ENCODE measurements at regions not wholly inside any gene's neighbourhood (a gene's known extent, or its start where the extent isn't known, plus 50 kb on each side); places are given as distances from the start of the nearest gene placed in this dataset.

DNA sequence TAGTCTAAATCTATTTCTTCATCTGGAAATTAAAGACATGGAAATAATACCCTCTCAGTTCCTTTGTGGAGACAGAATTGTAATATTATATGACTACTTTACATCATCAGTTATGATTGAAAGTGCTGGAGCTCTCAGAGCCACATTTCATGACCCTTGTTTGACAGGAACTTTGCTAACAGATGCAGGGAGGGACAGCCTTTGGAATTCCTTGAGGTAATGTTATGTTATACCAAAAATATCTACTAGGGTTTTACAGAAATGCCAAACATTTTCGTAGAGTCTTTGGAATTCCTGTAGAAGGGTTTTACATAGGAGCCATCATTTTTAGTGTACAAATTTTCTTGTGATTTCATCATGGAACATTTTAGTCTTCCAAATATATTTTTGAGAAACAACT, 57.4 kb upstream of the ADAMTS5 start:
- no peaks in the 10 kb centered on the region for H3F3A ChIP-seq (ENCODE audit: low read depth)
- no peaks in the 10 kb centered on the region for H3K4me1 Mint-ChIP-seq
- no peaks in the 10 kb centered on the region for H4K20me1 ChIP-seq (ENCODE audit: low read depth)
- H3K27ac Mint-ChIP-seq = no peak overlapping the region
- no peak for TF ChIP-seq EZH2phosphoT487 (IDR thresholded peaks at IDR 0.05)
- no peak for TF ChIP-seq EZH2 (IDR thresholded peaks at IDR 0.05)
- TF ChIP-seq, protein P1, sequence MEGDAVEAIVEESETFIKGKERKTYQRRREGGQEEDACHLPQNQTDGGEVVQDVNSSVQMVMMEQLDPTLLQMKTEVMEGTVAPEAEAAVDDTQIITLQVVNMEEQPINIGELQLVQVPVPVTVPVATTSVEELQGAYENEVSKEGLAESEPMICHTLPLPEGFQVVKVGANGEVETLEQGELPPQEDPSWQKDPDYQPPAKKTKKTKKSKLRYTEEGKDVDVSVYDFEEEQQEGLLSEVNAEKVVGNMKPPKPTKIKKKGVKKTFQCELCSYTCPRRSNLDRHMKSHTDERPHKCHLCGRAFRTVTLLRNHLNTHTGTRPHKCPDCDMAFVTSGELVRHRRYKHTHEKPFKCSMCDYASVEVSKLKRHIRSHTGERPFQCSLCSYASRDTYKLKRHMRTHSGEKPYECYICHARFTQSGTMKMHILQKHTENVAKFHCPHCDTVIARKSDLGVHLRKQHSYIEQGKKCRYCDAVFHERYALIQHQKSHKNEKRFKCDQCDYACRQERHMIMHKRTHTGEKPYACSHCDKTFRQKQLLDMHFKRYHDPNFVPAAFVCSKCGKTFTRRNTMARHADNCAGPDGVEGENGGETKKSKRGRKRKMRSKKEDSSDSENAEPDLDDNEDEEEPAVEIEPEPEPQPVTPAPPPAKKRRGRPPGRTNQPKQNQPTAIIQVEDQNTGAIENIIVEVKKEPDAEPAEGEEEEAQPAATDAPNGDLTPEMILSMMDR (IDR thresholded peaks at IDR 0.05) = no peak
- no peak overlapping the region for H3K27ac ChIP-seq
- no peak overlapping the region for H3K4me3 ChIP-seq
- H3K79me2 ChIP-seq (ENCODE audit: low read depth) = no peaks in the 10 kb centered on the region
- no peak overlapping the region for H3K9ac ChIP-seq
- H3K4me3 Mint-ChIP-seq = no peak overlapping the region
- no peak overlapping the region for H2AFZ ChIP-seq (replicated peaks)
- no peaks in the 10 kb centered on the region for H3K27me3 Mint-ChIP-seq (ENCODE audit: insufficient read depth, low read depth)
- DNase-seq (ENCODE audit: low spot score) = no peak
- H3K9me3 Mint-ChIP-seq = no peaks in the 10 kb centered on the region
- H3K36me3 Mint-ChIP-seq = no peaks in the 10 kb centered on the region
- no peaks in the 10 kb centered on the region for H3K9me3 ChIP-seq (ENCODE audit: low read depth)
- H3K36me3 ChIP-seq = no peaks in the 10 kb centered on the region
- peaks cover 6% of the 10 kb centered on the region for H3K27me3 ChIP-seq
- H3K4me2 ChIP-seq = no peak overlapping the region
- no peaks in the 10 kb centered on the region for H3K4me1 ChIP-seq

DNA sequence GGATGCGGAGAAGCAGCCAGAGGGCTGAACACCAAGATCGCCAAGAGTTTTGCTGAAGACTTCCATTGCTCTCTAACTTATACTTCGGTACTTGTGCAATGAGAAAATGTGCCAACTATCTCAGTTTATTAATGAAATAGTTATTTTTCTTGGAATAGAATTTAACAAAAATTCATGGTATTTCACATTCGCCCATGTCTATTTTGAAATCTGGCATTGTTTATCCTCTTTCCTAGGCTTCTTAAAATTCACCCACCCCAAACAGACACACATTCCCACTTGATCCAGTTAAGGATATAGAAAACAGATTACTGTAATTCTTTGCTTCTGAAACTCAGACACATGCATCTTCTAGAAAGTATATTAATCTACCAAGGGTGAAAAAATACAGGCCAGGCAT, 56.3 kb upstream of the ADAMTS5 start:
- H3K4me1 Mint-ChIP-seq = no peaks in the 10 kb centered on the region

DNA sequence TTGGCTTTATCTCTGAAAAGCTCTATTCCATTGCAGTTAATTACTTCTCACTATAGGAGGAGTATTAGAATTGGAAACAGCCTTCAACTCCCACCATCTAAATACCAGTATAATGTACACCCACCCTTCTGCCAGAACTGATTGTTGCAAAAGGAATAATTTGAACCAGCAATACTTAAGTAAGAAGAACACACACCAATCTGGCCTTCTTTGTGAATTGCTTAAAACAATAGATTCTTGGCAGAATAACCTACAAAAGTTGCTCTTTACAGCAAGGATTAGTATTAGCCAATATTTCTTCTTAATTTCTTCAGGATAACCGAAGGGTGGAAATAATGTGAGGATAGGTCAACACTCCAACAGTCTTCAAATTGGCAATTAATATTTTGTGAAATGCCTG, 54.9 kb upstream of the ADAMTS5 start:
- no peak for DNase-seq (ENCODE audit: low spot score)
- Histone ChIP-seq H4K20me1 (ENCODE audit: low read depth) (no peaks in the 10 kb centered on the region), H3F3A (ENCODE audit: low read depth) (no peaks in the 10 kb centered on the region), H3K36me3 (no peaks in the 10 kb centered on the region), H3K4me1 (no peaks in the 10 kb centered on the region), H3K27me3 (peaks cover 6% of the 10 kb centered on the region), H3K9me3 (ENCODE audit: low read depth) (no peaks in the 10 kb centered on the region), H2AFZ (replicated peaks) (no peak overlapping the region), H3K4me3 (no peak overlapping the region), H3K79me2 (ENCODE audit: low read depth) (no peaks in the 10 kb centered on the region), H3K9ac (no peak overlapping the region), H3K4me2 (no peak overlapping the region), H3K27ac (no peak overlapping the region)
- H3K36me3 Mint-ChIP-seq = no peaks in the 10 kb centered on the region
- H3K4me3 Mint-ChIP-seq = no peak overlapping the region
- no peak overlapping the region for H3K27ac Mint-ChIP-seq
- TF ChIP-seq EZH2phosphoT487 (IDR thresholded peaks at IDR 0.05) (no peak), EZH2 (IDR thresholded peaks at IDR 0.05) (no peak)
- TF ChIP-seq, protein P1 (IDR thresholded peaks at IDR 0.05) = no peak
- H3K9me3 Mint-ChIP-seq = no peaks in the 10 kb centered on the region
- H3K4me1 Mint-ChIP-seq = peaks cover 5% of the 10 kb centered on the region
- H3K27me3 Mint-ChIP-seq (ENCODE audit: insufficient read depth, low read depth) = no peaks in the 10 kb centered on the region

More for the DNA sequence above, 56.3 kb upstream of the ADAMTS5 start:
- Histone ChIP-seq H3K27ac (no peak overlapping the region), H3K9ac (no peak overlapping the region), H3K79me2 (ENCODE audit: low read depth) (no peaks in the 10 kb centered on the region), H3K4me2 (no peak overlapping the region), H3K27me3 (peaks cover 6% of the 10 kb centered on the region), H3K4me3 (no peak overlapping the region), H3K9me3 (ENCODE audit: low read depth) (no peaks in the 10 kb centered on the region), H3K36me3 (no peaks in the 10 kb centered on the region), H2AFZ (replicated peaks) (no peak overlapping the region), H3K4me1 (no peaks in the 10 kb centered on the region), H4K20me1 (ENCODE audit: low read depth) (no peaks in the 10 kb centered on the region), H3F3A (ENCODE audit: low read depth) (no peaks in the 10 kb centered on the region)
- Mint-ChIP-seq H3K9me3 (no peaks in the 10 kb centered on the region), H3K27ac (no peak overlapping the region), H3K27me3 (ENCODE audit: insufficient read depth, low read depth) (no peaks in the 10 kb centered on the region), H3K4me3 (no peak overlapping the region), H3K36me3 (no peaks in the 10 kb centered on the region)
- TF ChIP-seq EZH2phosphoT487 (IDR thresholded peaks at IDR 0.05) (no peak), EZH2 (IDR thresholded peaks at IDR 0.05) (no peak)
- TF ChIP-seq, protein P1 (IDR thresholded peaks at IDR 0.05) = no peak
- DNase-seq (ENCODE audit: low spot score) = no peak
